ENCODE measurements at regions not wholly inside any gene's neighbourhood (a gene's known extent, or its start where the extent isn't known, plus 50 kb on each side); places are given as distances from the start of the nearest gene placed in this dataset.

DNA sequence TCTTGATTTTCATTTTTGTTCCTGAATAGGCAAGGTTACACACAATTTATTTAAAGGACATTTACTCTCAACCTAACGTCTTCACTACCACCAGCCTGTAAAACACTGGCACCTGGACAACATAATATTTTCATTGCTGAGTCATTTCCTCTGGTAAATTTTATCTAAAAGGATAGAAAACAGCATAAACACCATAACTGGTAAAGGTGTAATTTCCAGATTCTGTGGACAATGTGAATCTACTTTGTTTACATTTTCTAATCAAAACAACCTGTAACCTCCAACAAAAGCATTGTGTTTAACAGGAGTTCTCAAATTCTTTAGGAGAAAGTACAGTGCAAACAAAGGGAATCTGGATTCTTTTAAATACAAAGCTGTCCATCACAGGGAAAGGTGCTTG is 472.0 kb upstream of the AKR1E2 start:
- no peak for DNase-seq (ENCODE audit: extremely low read depth in 1 of 2, low read depth in 1 of 2)

DNA sequence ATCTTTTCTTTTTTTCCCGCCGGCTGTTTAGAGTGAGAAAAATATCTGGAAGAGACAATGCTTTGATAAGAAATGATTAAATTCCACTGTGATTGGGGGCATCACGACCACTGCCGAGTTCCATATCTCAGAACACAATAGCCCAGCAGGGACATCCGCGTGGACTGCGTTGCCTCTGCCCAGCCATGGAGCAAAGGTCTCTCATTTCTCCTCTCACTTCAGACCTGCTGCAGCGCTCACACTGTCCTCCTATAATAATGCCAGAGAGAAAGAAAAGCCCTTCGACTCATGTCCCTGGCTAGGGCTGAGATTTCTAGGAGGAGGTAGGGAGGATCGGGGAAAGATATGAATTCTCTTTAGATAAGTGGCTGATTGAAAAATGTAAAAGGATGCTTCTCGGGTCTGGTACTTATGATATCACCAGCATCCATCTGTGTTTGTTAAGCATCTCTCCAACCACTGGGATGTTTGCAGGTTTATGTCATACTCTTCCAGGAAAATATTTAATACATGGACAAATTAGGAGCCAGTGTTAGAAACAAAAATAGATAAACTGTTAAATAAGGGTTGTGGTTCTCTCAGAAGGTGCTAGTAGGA is 472.9 kb upstream of the AKR1E2 start:
- DNase-seq (ENCODE audit: extremely low read depth in 1 of 2, low read depth in 1 of 2) = no peak

- no peak for DNase-seq (ENCODE audit: extremely low read depth in 1 of 2, low read depth in 1 of 2)
Observed at GRCh38 chr10:4352414-4352961, 473.5 kb upstream of the AKR1E2 start.

DNA sequence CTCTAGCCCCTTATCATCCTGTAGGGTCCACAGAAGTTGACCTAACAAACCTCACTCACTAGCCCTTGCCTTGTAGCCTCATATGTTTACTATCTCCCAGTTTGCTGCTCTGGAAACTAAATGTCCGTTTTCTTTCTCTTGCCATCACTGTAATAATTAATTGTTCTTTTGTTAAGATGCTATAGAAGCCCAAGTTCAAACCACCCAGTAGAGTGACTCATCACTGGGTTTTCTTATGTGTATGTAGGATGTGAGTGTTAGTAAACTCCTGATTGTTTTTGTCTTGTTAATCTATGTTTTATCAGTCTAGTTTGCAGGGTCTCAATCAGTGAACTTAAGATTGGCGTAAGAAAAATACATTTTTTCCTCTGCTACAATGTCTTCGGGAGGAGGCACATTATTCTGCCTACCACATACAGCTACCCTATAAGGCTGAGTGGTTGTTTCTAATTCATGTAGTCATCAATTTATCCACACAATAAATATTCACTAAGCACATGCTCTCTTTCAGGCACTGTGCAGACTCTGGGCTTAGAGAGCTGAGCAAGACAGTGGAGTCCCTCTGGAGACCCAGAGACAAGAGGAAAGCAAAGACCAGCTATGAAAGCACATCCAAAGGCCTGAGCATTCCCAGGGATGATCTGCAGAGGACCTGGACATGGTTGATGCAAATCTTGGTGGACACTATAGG is 474.1 kb upstream of the AKR1E2 start:
- DNase-seq (ENCODE audit: extremely low read depth in 1 of 2, low read depth in 1 of 2) = no peak

GRCh38 chr10:4347397-4347796 is 478.6 kb upstream of the AKR1E2 start:
- DNase-seq (ENCODE audit: extremely low read depth in 1 of 2, low read depth in 1 of 2) = no peak

GRCh38 chr10:4345877-4346646 is 479.9 kb upstream of the AKR1E2 start:
- no peak for DNase-seq (ENCODE audit: extremely low read depth in 1 of 2, low read depth in 1 of 2)

GRCh38 chr10:4344492-4344994 is 481.5 kb upstream of the AKR1E2 start:
- DNase-seq (ENCODE audit: extremely low read depth in 1 of 2, low read depth in 1 of 2) = peak in 1 of 2 donors; percentile 31

GRCh38 chr10:4343873-4344272 is 482.1 kb upstream of the AKR1E2 start:
- no peak for DNase-seq (ENCODE audit: extremely low read depth in 1 of 2, low read depth in 1 of 2)

- no peak for DNase-seq (ENCODE audit: extremely low read depth in 1 of 2, low read depth in 1 of 2)
Observed at GRCh38 chr10:4343091-4343490, 482.9 kb upstream of the AKR1E2 start.

DNA sequence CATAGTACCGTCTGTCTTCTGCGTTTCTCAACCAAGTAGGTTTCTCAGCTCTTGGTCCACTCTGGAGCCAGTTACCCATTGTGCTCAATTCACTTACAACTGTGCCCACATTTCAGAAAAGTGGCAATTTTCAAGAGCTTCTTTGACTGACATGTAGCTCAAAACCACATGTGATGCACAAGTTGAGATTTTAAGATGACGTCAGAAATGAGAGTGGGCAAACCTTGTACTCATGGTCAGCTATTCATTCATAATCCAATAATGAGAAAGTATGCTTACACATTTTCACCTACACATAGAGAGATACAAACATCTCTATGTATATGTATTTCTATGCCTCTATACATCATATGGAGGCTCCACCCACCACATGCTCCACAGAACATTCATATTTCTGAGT is 487.2 kb upstream of the AKR1E2 start:
- no peak for DNase-seq (ENCODE audit: extremely low read depth in 1 of 2, low read depth in 1 of 2)

DNA sequence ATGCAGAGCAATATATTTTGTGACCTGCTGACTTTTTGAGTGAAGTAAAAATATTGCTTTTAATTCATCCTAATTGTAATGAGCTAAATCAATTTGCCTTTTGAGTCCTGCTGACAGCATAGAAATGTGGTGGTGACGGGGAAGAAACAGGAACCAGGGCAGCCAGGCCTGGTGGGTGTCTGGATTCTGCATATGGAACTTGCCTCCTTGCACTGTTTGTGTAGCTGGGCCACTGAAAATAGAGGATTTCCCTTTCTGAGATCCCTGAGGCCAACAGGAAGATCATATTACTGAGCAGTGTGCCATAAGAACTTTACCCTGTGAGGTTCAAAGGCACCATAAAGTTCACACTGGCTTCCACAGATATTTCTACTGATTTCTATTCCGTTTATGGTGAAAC is 488.4 kb upstream of the AKR1E2 start:
- no peak for DNase-seq (ENCODE audit: extremely low read depth in 1 of 2, low read depth in 1 of 2)

DNA sequence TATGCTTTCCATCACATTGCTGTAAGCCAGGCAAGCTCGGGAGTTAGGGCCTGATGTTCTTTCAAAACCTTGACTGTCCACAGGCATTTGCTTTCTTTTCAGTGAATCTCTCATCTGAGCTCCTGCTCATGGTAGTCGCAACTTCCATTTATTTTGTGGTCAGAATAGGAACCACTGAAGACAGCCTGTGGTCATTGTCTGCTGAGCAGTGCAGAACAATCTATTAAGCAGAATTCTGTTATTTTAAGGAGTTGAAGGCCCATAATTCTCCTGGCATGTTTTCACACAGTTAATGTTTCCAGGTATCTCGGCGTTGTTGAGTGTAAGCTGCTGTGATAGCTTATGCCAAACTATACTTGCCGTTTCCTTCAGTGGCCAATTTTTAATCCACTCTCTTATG is 491.1 kb upstream of the AKR1E2 start:
- no peak for DNase-seq (ENCODE audit: extremely low read depth in 1 of 2, low read depth in 1 of 2)

DNA sequence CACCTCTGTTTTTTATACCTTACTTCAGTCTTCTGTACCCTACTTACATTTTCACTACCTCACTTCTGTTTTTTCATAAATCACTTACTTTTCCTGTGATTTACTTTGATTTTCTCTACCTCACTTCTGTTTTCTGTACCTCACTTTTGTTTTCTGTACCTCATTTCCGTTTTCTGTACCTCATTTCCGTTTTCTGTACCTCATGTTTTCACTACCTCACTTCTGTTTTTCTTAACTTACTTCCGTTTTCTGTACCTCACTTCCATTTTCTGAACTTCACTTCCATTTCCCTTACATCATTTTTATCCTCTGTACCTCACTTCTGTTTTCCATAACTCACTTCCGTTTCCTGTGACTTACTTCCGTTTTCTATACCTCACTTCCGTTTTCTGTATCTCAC is 492.0 kb upstream of the AKR1E2 start:
- DNase-seq (ENCODE audit: extremely low read depth in 1 of 2, low read depth in 1 of 2) = no peak

DNA sequence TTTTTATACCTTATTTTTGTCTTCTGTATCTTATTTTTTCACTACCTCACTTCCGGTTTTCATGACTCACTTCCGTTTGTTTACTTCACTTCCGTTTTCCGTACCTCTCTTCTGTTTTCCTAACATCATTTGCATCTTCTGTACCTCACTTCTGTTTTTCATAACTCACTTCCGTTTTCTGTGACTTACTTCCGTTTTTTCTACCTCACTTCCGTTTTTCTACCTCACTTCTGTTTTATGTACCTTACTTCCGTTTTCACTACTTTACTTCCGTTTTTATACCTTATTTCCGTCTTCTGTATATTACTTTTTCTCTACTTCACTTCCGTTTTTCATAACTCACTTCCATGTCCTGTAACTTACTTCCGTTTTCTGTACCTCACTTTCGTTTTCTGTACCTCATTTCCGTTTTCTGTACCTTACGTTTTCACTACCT is 492.5 kb upstream of the AKR1E2 start:
- DNase-seq (ENCODE audit: extremely low read depth in 1 of 2, low read depth in 1 of 2) = no peak

DNA sequence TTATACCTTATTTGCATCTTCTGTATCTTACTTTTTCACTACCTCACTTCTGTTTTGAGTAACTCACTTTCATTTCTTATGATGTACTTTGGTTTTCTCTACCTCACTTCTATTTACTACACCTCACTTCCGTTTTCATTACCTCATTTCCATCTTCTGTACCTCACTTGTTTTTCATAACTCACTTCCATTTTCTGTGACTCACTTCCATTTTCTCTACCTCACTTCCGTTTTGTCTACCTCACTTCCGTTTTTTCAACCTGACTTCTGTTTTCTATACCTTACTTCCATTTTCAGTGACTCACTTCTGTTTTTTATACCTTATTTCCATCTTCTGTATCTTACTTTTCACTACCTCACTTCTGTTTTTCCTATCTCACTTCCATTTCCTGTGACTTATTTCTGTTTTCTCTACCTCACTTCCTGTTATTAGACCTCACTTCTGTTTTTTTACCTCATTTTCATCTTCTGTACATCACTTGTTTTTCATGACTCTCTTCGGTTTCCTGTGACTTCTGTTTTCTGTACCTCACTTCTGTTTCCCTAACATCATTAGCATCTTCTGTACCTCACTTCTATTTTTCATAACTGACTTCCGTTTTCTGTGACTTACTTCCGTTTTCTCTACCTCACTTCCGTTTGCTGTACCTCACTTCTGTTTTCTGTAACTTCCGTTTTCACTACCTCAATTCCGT is 493.1 kb upstream of the AKR1E2 start:
- no peak for DNase-seq (ENCODE audit: extremely low read depth in 1 of 2, low read depth in 1 of 2)

GRCh38 chr10:4331150-4331549 is 494.9 kb upstream of the AKR1E2 start:
- DNase-seq (ENCODE audit: extremely low read depth in 1 of 2, low read depth in 1 of 2) = no peak

DNA sequence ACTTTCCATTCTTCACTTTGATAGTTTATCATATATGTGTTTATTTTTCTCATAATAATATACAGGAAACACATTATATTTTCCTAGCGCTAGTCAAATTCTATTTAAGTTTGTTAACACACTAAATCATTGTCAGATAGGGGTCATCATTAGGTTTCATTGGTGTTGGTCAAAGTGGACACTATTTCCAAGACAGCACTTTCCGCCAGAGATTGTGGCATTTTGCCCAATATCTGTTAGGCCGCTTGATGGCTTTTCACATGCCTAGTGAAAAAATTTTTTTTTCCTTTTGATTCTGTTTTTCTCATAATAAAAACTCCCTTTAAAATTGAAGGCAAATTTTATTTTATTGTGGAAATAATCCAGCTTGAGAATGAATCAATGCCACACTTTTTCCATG is 495.4 kb upstream of the AKR1E2 start:
- no peak for DNase-seq (ENCODE audit: extremely low read depth in 1 of 2, low read depth in 1 of 2)

DNA sequence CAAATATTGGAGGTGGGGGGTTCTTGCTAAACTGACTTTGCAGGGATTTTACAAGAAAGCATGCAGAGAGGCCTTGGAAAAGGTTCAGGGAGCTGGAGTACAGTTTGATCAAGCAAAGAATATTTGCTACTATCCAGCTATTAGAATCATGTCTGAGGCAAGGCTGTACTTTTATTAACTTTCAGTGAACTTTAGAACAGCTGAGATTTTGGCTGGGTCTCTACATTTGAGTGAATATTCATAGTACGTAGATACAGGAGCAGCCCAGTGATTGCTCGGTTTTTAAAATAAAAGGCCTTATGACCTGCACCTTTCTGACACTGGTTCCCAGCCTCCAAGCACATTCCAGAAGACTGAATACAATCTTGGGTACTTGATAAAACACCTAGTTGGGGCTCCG is 496.8 kb upstream of the AKR1E2 start:
- no peak for DNase-seq (ENCODE audit: extremely low read depth in 1 of 2, low read depth in 1 of 2)

DNA sequence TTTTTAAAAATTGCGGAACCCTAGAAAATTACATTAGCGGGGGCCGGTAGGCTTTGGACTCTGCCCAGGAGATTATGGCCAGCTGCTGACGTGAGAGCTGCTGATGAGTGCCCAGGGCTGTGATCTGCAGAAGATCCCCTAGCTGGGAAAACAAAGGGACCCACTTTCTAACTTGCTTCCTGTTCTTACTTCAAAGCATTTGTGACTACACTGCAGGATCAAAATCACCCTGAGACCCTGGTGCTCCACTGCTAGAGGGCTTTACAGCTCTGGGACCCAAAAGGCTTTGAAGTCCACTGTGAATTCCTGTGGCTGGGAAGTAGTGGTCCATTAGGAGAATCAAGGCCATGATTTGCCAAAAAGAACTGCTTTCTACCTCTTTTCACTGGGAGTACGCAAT is 499.4 kb upstream of the AKR1E2 start:
- DNase-seq (ENCODE audit: extremely low read depth in 1 of 2, low read depth in 1 of 2) = no peak

DNA sequence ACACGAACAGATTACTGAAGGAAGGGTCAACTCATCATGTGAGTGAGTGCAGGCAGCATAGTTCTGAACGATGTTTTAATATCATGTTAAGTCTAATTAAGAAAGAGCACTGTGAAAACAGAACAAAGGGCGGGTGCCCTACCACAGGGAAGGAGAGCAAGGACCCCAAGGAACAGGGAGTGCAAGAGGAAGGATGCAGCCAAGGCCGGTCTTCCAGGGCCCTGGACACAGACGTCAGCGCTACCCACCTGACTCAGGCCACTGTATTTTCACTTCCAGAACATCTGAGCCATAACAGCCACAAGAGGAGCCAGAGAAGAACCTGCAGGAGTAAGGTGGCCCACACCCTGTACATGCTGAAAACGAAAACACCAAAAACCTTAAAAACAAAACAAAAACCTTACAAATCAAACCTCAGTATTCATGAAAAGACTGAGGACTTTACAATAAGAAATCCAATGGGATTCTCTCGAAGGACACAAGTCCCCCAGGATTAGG is 506.1 kb upstream of the AKR1E2 start:
- DNase-seq (ENCODE audit: extremely low read depth in 1 of 2, low read depth in 1 of 2) = no peak

All from stimulated activated CD8-positive, alpha-beta memory T cell treated with anti-CD3 and anti-CD28 coated beads, Interleukin-7, amount 100 ng/mL, for 48 hours (primary cell).